Thyroid gland (tissue), 4 donors: ENCODE measurements at regions not wholly inside any gene's neighbourhood (a gene's known extent, or its start where the extent isn't known, plus 50 kb on each side); places are given as distances from the start of the nearest gene placed in this dataset.

Experiments
- CTCF ChIP-seq, 6 experiments: fragments of 200-600 bp in 3 of 6; fragments of 450-650 bp in 3 of 6; sonication (generic) in 3 of 6; IDR thresholded peaks; one replicate each; pipeline ENCODE4 v1.5.1; 2016 to 2019; ENCODE audit warnings: antibody characterized with exemption in 6 of 6, mild to moderate bottlenecking in 2 of 6, inconsistent platforms in 1 of 6, moderate library complexity in 1 of 6
- POLR2A ChIP-seq, 2 donors: fragments of 450-650 bp; IDR thresholded peaks; one replicate each; pipeline ENCODE4 v1.6.1; 2017; ENCODE audit warnings: antibody characterized with exemption in 2 of 2, mild to moderate bottlenecking in 2 of 2, moderate library complexity in 1 of 2

- no peak for TF ChIP-seq POLR2A (IDR thresholded peaks at IDR 0.05)
- TF ChIP-seq CTCF (IDR thresholded peaks at IDR 0.05): no peak
Observed at GRCh38 chr2:51111532-51111931, 79.6 kb upstream of the NRXN1 start.
